GM12878 (cell line): ENCODE measurements at regions not wholly inside any gene's neighbourhood (a gene's known extent, or its start where the extent isn't known, plus 50 kb on each side); places are given as distances from the start of the nearest gene placed in this dataset.

Experiments
- CHD1 ChIP-seq: IDR thresholded peaks from 2 replicates; pipeline ENCODE4 v1.6.1; 2012; ENCODE audit warnings: low read depth, low read length, improper control_type of control experiment
- IRF5 ChIP-seq: fragments of 450-650 bp; IDR thresholded peaks from 2 replicates; pipeline ENCODE4 v1.6.1; 2017; ENCODE audit warnings: borderline replicate concordance
- MTA3 ChIP-seq: IDR thresholded peaks from 2 replicates; pipeline ENCODE4 v1.6.1; 2012; ENCODE audit warnings: low read length, inconsistent platforms, borderline replicate concordance
- MYC ChIP-seq: IDR thresholded peaks from 2 replicates; pipeline ENCODE4 v1.6.1; 2011; ENCODE audit warnings: mild to moderate bottlenecking, low read length, moderate library complexity, inconsistent platforms; ENCODE audit not compliant: insufficient read depth, insufficient replicate concordance, insufficient read length, severe bottlenecking
- POLR2AphosphoS5 ChIP-seq: IDR thresholded peaks from 2 replicates; pipeline ENCODE4 v1.6.1; 2011; ENCODE audit warnings: mild to moderate bottlenecking, low read length, inconsistent platforms
- RCOR1 ChIP-seq: conservative IDR thresholded peaks from 2 replicates; pipeline ENCODE4 v1.6.1; 2012; ENCODE audit warnings: low read depth, low read length, improper control_type of control experiment
- TBL1XR1 ChIP-seq: IDR thresholded peaks from 2 replicates; pipeline ENCODE4 v1.6.1; 2012; ENCODE audit warnings: low read depth, low read length, improper control_type of control experiment
- YY1 ChIP-seq: IDR thresholded peaks from 2 replicates; pipeline ENCODE4 v1.6.1; 2011; ENCODE audit warnings: low read depth, mild to moderate bottlenecking, low read length
- ZNF687 ChIP-seq: fragments of 450-650 bp; IDR thresholded peaks from 2 replicates; pipeline ENCODE4 v1.6.1; 2017; ENCODE audit warnings: mild to moderate bottlenecking, moderate library complexity
- TF ChIP-seq, protein P1 (sequence below), 3 experiments: IDR thresholded peaks in 2 of 3; conservative IDR thresholded peaks in 1 of 3; 2 replicates each; pipeline ENCODE4 v1.5.1; 2011; ENCODE audit warnings: low read depth in 3 of 3, low read length in 3 of 3, mild to moderate bottlenecking in 3 of 3, control low read depth in 2 of 3, moderate library complexity in 2 of 3, inconsistent platforms in 1 of 3, mixed read lengths in 1 of 3; ENCODE audit not compliant: control insufficient read depth in 2 of 3, insufficient read depth in 1 of 3; ENCODE audit errors: extremely low read depth in 1 of 3

DNA sequence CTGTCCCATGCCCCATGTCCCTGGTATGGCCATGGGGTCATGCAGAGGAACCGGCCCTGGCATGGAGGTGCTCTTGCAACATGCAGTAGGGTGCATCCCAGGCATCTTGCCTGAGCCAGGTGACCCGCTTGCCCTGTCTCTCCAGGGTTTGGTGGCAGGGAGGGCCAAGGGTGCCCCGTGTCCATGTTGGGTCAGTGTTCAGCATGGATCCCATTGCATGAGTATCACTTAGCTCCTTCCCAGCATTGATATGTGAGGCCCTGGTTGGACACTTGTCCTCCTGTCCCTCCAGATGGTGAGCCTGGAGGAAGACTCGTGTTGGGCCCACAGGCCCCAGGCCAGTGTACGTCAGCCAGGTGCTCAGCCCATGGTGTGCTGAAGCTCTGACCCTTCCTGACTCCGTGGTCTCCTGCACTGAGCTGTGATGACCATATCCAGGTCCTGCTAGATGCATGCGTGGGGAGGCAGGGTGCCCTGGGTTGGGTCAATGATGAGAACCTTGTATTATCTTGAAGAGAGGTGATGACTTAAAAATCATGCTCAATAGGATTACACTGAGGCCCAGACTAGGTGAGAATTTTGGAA lies 205.0 kb downstream of the UBE3A start:
- TF ChIP-seq TBL1XR1 (no peak), CHD1 (no peak), IRF5 (no peak), YY1 (no peak), ZNF687 (no peak), MTA3 (no peak), POLR2AphosphoS5 (no peak), RCOR1 (no peak), MYC (no peak)
- TF ChIP-seq, protein P1, sequence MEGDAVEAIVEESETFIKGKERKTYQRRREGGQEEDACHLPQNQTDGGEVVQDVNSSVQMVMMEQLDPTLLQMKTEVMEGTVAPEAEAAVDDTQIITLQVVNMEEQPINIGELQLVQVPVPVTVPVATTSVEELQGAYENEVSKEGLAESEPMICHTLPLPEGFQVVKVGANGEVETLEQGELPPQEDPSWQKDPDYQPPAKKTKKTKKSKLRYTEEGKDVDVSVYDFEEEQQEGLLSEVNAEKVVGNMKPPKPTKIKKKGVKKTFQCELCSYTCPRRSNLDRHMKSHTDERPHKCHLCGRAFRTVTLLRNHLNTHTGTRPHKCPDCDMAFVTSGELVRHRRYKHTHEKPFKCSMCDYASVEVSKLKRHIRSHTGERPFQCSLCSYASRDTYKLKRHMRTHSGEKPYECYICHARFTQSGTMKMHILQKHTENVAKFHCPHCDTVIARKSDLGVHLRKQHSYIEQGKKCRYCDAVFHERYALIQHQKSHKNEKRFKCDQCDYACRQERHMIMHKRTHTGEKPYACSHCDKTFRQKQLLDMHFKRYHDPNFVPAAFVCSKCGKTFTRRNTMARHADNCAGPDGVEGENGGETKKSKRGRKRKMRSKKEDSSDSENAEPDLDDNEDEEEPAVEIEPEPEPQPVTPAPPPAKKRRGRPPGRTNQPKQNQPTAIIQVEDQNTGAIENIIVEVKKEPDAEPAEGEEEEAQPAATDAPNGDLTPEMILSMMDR (IDR thresholded peaks at IDR 0.05 in 2 of 3, conservative IDR thresholded peaks at IDR 0.05 in 1 of 3; ENCODE audit: control insufficient read depth in 2 of 3, extremely low read depth in 1 of 3, insufficient read depth in 1 of 3, low read depth in 3 of 3, low read length in 3 of 3): no peak
